IPS-NIHi11 (cell line): ENCODE measurements at regions not wholly inside any gene's neighbourhood (a gene's known extent, or its start where the extent isn't known, plus 50 kb on each side); places are given as distances from the start of the nearest gene placed in this dataset.
"Not testable (repeated sequence)": the region's sequence is repeated elsewhere in the genome, so short reads cannot be mapped to it uniquely, and the experiment has no call there.

ENCODE experiments used
- DNase-seq: peaks from one replicate; pipeline ENCODE4 v3.0.0; 2012; ENCODE audit warnings: mixed read lengths, low spot score

DNA sequence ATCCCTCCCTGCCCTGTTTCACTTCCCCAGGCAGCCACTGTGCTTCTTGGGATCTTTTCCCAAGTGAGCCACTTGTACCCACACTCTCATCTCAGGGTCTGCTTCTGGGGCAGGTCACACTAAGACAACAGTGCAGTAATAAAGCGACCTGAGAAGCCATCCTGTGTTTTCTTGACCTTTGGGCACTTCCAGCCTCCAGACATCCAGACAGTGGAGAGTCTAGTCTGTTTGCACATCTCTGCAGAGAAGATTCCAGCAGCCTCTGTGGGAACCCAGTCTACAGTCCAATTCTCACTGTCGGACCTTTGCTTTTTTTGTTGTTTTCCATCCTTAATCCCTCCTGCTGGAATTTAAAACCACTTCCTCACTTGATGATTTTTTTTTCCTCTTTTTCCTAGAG, 50.3 kb upstream of the ATP6AP2 start:
- no peak for DNase-seq

- DNase-seq = no peak
Observed at GRCh38 chrX:40527543-40527942, 53.2 kb upstream of the ATP6AP2 start.

DNA sequence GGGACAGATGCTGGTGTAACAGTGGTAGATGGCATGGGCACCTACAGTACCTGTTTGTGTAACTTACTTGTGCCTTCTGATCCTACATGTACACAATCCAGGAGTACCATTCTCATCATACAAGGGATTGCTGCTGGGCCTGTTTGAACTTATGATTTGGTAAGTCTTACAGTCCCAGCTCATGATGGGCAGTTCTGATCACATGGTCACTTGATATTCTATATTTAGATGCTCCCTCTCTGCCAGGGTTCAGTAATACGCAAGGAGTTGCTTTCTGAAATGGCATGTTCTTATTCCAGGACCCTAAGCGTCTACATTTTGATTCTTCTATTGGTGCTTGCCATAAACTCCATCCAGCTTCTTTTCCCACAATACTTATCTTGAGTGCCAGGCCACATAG, 54.4 kb upstream of the ATP6AP2 start:
- DNase-seq = no peak

DNA sequence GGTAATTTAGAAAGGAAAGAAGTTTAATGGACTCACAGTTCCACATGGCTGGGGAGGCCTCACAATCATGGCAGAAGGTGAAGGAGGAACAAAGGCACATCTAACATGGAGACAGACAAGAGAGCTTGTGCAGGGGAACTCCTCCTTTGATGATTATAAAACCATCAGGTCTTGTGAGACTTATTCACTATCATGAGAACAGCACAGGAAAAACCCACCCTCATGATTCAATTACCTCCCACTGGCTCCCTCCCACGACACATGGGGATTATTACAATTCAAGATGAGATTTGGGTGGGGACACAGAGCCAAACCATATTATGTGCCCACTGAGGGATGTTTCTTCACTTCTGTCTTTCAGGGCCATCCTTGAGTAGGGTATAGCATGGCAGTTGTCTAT, 54.9 kb upstream of the ATP6AP2 start:
- not testable (repeated sequence) for DNase-seq

GRCh38 chrX:40524423-40524822, 56.3 kb upstream of the ATP6AP2 start:
- DNase-seq = no peak

DNA sequence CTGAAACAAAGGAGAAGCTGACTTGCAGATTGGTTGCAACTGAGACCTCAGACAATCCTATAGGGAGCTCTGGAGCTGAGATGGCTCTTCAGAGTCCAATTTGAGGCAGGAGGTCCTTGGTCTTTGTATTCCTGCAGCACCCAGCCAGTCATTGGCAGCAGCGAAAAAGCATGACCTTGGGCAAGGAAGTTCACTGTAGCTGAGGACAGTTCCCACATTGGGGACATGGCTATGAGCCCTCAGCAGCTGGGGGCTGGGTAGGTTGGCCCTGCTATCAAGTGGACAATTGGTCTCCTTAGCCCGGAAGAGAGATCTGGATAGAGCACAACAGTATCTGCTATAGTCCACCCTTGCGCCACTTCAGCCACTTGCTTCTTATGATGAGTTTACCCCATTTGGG, 56.9 kb upstream of the ATP6AP2 start:
- no peak for DNase-seq

DNA sequence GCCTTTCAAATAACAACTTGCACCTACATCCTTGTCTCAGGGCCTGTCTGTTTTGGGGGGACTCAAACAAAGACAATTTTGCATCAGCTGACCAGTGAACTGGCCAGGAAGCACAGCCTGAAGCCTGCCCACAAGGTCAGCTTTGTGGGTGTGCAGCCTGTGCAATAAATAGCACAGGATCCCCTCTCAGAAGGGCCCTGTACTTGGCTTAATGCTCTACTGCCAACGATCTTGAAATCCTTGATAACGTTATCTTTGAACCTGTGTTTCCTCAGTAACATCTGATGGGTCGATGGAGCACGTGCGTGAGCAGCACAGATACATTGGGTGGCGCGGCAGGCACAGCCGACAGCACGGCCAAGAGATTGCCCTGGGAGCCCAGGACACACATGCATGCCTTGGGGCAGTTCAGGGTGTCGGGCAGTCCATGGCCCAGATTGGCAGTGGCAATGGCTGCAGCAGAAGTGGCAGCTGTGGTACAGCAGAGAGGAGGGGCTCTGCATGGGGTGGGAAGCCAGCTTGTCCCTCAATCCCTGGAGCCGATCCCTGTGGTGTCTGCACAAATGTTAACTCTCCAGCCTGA, 58.8 kb upstream of the ATP6AP2 start:
- no peak for DNase-seq

GRCh38 chrX:40514376-40514775, 66.4 kb upstream of the ATP6AP2 start:
- DNase-seq = no peak

- no peak for DNase-seq
Observed at GRCh38 chrX:40513835-40514234, 66.9 kb upstream of the ATP6AP2 start.

DNA sequence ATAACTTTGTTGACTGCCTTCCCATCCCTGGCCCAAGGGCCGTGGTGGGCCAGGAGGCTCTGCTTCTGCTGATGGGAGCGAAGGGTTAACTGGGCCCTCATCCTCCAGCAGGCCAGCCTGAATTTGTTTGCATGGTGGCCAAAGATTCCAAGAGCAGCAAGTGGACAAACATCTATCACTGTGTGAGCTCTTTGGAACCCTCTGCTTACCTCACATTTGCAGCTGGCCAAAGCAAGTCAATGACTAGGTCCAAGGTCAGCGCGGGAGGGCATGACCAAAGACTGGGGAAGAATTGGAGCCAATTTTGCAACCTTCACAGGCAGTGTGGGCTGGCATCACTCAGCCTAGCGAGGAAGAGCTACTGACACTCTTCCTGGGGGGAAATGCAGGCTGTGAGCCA, 67.8 kb upstream of the ATP6AP2 start:
- no peak for DNase-seq

DNA sequence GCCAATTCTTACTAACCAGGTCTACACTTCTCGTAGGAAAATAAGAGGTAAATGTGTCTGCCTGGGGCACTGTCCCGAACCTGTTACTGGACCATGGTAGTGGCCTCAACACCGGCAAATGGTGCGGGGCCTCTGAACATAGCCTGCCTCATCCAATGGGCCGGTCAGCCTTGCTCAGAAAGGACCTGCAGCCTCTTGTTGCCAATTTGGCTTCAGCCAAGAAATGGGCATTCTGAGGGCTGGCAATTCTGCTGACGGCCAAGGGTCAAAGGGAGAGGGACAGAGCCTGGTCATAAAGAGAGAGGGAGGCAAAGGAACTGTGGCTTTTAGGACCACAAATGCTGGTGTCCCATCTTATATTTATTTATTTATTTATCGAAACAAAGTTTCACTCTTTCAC, 69.5 kb upstream of the ATP6AP2 start:
- no peak for DNase-seq

- DNase-seq = no peak
Observed at GRCh38 chrX:40508560-40508959, 72.2 kb upstream of the ATP6AP2 start.

DNA sequence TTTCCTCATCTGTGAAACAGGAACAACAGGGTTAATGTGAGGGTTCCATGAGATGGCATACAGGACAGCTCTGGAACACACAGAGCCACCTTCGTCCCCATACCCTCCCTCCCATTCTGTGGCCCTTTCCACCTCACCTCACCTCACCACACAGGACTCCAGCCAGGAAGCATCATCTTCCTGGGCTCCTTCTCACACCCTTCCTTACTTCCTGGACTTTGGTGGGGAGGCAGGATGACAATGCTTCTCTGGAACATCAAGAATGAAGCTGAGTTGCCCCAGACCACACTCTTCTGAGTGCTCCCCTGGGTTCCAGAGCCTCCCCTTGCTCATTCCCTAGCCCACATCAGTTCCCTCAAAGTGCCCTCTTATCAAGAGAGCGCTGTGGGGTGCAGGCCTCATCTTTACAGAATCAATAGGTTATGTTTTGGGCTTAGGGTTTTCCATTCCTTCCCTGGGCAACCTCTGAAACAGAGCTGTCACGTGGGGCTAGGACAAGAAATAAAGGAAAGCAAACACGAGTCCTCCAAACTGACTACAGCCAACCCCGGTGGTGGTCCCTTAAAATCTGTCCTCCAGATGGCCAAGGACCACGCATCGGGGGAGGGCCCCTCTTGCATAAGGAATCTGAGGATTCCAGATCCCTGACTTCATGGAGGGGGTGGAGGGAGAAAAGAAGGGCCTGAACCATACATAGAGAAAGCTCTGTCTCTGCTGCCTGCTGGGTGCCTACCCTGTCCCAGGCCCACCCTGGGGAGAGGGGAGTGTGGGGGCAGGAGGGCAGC, 74.4 kb upstream of the ATP6AP2 start:
- no peak for DNase-seq

- no peak for DNase-seq
Observed at GRCh38 chrX:40504801-40505605, 75.8 kb upstream of the ATP6AP2 start.

- no peak for DNase-seq
Observed at GRCh38 chrX:40503094-40503493, 77.7 kb upstream of the ATP6AP2 start.

GRCh38 chrX:40502688-40503087, 78.1 kb upstream of the ATP6AP2 start:
- no peak for DNase-seq

DNA sequence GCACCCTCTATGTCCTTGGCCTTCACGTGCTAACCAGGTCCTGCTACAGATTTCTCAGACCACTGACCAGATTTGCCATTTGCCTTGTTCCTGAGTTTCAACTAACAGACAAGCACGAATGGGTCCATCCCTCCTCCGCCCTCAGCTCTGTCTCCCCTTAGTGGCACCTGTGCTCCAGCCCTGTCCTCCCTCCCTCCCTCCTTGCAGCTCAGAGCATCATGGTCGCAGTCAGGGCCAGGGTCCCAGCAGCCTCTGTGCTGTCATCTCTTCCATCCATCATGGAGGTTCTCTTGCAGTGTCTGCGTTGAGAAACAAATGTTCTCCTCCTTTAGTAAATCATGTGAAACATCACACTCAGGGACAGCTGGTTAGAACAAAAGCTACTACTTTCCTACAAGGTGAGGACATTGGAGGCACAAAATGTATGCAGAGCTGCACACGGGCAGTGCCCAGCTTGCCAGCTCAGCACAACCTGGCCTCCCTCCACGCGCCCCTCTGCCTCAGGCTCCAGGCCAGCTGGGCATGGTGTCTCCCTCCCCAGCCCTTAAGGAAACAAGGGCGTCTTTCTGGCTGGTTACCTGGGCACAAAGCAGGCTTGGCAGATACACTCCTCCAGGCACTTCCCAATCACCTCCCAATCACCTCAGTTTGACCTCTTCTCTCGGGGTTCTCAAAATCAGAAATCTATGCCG, 79.5 kb upstream of the ATP6AP2 start:
- no peak for DNase-seq

- no peak for DNase-seq
Observed at GRCh38 chrX:40496728-40497127, 84.0 kb upstream of the ATP6AP2 start.

DNA sequence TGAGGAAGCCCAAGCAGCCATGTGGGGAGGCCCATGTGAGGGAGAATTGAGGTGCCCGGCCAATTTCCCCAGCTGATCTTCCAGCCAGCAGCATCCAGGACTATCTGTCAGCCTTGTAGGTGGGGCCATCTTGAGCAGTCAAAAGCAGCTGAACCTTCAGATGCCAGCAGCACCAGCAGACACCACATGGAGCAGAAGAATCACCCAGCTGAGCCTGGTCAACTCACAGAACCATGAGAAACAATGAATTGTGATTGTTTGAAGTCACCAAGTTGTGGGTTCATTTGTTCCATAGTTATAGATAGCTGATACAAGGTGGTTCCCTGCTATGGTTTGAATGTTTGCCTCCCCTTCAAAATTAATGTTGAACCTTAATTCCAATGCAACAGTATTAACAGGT, 85.1 kb upstream of the ATP6AP2 start:
- no peak for DNase-seq

DNA sequence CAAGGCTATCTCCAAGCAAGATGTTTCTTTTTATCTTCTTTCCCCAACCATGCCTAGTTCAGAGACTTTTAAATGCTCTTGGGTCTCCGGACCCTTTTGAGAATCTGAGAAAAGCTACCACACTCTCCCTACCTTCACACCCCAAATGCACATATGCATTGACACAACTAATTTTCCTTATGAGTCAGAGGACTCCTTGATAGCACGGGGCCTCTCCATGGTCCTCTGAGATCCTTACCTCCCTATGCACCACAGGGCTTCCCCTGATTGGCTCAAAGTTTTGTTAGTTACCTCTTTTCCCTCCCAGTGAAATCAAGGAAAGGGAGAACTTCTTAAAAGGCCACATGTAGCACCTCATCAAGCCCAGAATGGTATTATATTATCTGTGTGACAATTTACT, 86.8 kb upstream of the ATP6AP2 start:
- no peak for DNase-seq

DNA sequence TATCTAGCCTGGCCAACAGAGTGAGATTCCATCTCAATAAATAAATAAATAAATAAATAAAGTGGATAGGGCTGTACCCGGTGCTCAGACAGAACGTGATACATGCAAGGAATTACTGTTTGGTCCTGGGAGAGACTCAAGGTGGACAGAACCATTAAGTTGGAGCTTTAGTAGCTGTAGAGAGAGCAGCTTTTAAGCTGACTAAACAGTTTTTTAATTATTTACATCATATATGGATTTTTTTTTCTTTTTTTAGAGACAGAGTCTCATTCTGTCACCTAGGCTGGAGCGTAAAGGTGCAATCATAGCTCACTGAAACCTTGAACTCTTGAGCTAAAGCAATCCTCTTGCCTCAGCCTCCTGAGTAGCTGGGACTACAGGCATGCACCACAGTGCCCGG, 92.5 kb upstream of the ATP6AP2 start:
- no peak for DNase-seq

GRCh38 chrX:40485973-40486372, 94.8 kb upstream of the ATP6AP2 start:
- DNase-seq = no peak
